ENCODE measurements at regions not wholly inside any gene's neighbourhood (a gene's known extent, or its start where the extent isn't known, plus 50 kb on each side); places are given as distances from the start of the nearest gene placed in this dataset.

DNA sequence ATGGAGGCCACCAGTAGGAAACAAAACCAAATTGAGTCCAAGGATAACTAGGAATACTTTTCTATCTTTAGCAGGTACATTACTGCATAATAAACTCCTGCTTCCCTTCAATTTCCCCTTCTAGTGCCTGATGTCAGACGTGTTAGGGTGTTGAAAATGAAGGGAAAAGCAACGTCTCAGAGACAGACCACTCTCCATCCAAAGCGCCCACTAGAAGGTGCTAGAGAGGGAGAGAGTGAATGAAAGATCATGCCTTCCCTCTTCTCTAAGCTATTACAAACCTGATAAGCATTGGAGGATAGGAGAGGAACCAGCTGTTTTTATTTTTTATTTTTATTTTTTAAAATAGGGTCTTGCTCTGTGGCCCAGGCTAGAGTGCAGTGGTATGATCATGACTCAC lies 64.1 kb downstream of the ZNF641 start:
- Histone ChIP-seq H3K4me1 (peaks cover 0 to 10% (median 0%) of the 10 kb centered on the region in 12 donors), H3K27me3 (peaks cover 0 to 4% (median 0%) of the 10 kb centered on the region in 9 donors), H3K27ac (no peak overlapping the region), H3K9me3 (no peaks in the 10 kb centered on the region), H3K4me3 (no peak overlapping the region), H3K36me3 (no peaks in the 10 kb centered on the region)
- TF ChIP-seq, protein P1, sequence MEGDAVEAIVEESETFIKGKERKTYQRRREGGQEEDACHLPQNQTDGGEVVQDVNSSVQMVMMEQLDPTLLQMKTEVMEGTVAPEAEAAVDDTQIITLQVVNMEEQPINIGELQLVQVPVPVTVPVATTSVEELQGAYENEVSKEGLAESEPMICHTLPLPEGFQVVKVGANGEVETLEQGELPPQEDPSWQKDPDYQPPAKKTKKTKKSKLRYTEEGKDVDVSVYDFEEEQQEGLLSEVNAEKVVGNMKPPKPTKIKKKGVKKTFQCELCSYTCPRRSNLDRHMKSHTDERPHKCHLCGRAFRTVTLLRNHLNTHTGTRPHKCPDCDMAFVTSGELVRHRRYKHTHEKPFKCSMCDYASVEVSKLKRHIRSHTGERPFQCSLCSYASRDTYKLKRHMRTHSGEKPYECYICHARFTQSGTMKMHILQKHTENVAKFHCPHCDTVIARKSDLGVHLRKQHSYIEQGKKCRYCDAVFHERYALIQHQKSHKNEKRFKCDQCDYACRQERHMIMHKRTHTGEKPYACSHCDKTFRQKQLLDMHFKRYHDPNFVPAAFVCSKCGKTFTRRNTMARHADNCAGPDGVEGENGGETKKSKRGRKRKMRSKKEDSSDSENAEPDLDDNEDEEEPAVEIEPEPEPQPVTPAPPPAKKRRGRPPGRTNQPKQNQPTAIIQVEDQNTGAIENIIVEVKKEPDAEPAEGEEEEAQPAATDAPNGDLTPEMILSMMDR (IDR thresholded peaks at IDR 0.05): peak in 11 of 12 donors; percentile 14 to 56 (median 39)
- no peak for TF ChIP-seq POLR2A (IDR thresholded peaks at IDR 0.05)
- intact Hi-C loops (cut with DNase I): loop anchor here in 2 of 10 donors (5.0 to 10.0 kb wide), 2 partner anchors 166 to 168 kb away; no protein-coding TSS in a partner anchor
- WGBS, 4 donors: 14 to 24% (median 19%) methylated on average over 3 of the region's 3 CpGs
- ATAC-seq (no peak), DNase-seq (no peak)

DNA sequence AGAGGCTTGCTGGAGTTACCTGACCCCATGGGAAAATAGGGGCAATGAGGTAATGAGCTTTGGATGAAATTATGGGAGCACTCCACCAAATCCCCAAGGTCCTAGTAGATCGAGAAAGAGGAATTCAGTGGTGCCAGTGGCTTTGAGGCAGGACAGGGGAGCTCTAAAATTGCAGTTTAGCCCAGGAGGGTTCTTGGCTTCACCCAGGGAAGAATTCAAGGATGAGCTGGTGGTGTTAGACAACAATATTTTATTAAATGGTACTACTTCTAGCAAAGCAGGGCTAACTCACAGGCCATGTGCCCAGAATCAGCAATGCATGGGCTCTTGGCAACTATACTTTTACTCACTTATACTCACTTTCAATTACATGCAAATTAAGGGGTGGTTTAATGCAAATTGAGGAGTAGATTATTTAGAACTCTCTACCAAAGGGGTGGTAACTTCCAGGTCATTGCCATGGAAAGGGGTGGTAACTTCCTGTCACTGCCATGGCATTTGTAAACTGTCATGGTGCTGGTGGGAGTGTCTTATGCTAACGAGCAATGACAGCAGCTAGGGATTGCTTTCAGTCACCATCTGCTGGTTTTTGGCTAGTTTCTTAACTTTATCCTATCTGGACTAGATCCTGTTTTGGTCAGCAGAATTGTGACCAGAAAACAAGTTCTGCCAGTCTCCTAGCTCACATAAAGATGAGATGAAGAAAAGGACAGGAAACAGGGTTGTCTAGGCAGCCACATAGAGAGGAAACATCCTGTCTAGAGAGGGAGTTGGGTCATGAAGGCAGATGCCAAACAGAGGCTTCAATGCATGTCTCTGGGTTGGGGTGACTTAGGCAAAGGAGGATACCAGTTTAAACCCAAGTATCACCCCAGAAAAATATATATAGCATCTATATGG lies 64.7 kb downstream of the ZNF641 start:
- intact Hi-C loops (cut with DNase I): loop anchor here in 2 of 10 donors (5.0 to 10.0 kb wide), 2 partner anchors 166 to 169 kb away; no protein-coding TSS in a partner anchor
- DNase-seq: no peak
- H3K36me3 ChIP-seq: no peaks in the 10 kb centered on the region
- ATAC-seq: no peak
- H3K4me1 ChIP-seq: peaks cover 0 to 10% (median 0%) of the 10 kb centered on the region in 12 donors
- no peaks in the 10 kb centered on the region for H3K9me3 ChIP-seq
- 61 to 74% (median 72%) methylated on average over 2 of the region's 2 CpGs for WGBS, 4 donors
- H3K27ac ChIP-seq: no peak overlapping the region
- H3K27me3 ChIP-seq: peaks cover 0 to 5% (median 0%) of the 10 kb centered on the region in 9 donors
- H3K4me3 ChIP-seq: no peak overlapping the region
- TF ChIP-seq, protein P1 (IDR thresholded peaks at IDR 0.05): no peak
- no peak for TF ChIP-seq POLR2A (IDR thresholded peaks at IDR 0.05)

DNA sequence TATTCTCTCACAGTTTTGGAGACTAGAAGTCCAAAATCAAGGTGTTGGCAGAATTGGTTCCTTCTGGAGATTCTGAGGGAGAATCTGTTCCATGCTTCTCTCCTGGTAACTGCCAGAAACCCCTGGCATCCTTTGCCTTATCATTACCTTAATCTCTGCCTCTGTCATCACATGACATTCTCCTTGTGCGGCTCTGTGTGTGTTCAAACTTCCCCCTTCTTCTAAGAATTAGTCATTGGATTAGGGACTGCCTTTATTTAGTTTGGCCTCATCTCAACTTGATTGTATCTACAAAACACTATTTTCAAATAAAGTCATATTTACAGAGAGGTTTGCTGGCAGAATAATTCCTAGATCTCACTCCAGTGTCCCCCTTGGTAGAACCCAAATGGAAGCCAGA lies 68.9 kb downstream of the ZNF641 start:
- peaks cover 0 to 3% (median under 1%) of the 10 kb centered on the region in 12 donors for H3K9me3 ChIP-seq
- ATAC-seq (no peak), DNase-seq (no peak)
- no peak overlapping the region for H3K27ac ChIP-seq
- no peak for TF ChIP-seq POLR2A (IDR thresholded peaks at IDR 0.05)
- TF ChIP-seq, protein P1 (IDR thresholded peaks at IDR 0.05): no peak
- WGBS, 4 donors: 0 to 33% (median 0%) methylated on average over 1 of the region's 1 CpG
- intact Hi-C loops (cut with DNase I): loop anchor here in 1 of 10 donors (10.0 kb wide), 1 partner anchor 173 kb away; no protein-coding TSS in a partner anchor
- no peaks in the 10 kb centered on the region for H3K36me3 ChIP-seq
- H3K27me3 ChIP-seq: peaks cover 0 to 5% (median 0%) of the 10 kb centered on the region in 9 donors
- peaks cover 0 to 24% (median 0%) of the 10 kb centered on the region in 12 donors for H3K4me1 ChIP-seq
- no peak overlapping the region for H3K4me3 ChIP-seq

DNA sequence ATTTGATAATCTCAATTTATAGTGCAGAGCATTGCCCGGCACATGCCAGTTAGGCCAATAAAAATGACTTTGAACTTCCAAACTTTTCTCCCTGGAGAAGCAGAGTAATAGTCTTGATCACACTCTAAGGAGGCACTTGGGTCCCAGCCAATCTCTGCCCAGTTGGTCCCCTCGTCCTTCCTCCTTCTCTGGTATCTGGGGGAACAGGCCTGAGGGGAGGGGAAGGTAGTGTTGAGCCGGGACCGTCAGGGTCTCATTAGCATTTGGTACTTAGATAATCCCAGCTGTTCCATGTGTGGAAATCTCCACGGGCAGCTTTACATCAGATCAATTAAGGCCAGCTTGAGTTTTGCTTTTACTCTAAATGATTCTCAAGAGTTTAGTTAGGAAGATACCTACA lies 70.1 kb downstream of the ZNF641 start:
- TF ChIP-seq, protein P1 (IDR thresholded peaks at IDR 0.05): no peak
- no peak for TF ChIP-seq POLR2A (IDR thresholded peaks at IDR 0.05)
- H3K36me3 ChIP-seq: no peaks in the 10 kb centered on the region
- no peak overlapping the region for H3K27ac ChIP-seq
- no peak overlapping the region for H3K4me3 ChIP-seq
- intact Hi-C loops (cut with DNase I): loop anchor here in 1 of 10 donors (10.0 kb wide), 1 partner anchor 174 kb away; no protein-coding TSS in a partner anchor
- peaks cover 0 to 24% (median 0%) of the 10 kb centered on the region in 12 donors for H3K4me1 ChIP-seq
- WGBS, 4 donors: 38 to 56% (median 42%) methylated on average over 5 of the region's 5 CpGs
- no peak for ATAC-seq
- DNase-seq: no peak
- peaks cover 0 to 15% (median 5%) of the 10 kb centered on the region in 12 donors for H3K9me3 ChIP-seq
- peaks cover 0 to 5% (median 0%) of the 10 kb centered on the region in 9 donors for H3K27me3 ChIP-seq

All from heart left ventricle (tissue), 16 donors.